Caco-2 (cell line): ENCODE measurements at regions not wholly inside any gene's neighbourhood (a gene's known extent, or its start where the extent isn't known, plus 50 kb on each side); places are given as distances from the start of the nearest gene placed in this dataset.
A peak's percentile ranks its signal among the peaks of the same experiment; 100 is the strongest.

Experiments used
- BruUV-seq: library from RNA; stranded (reverse); fragments of 400-500 nt; replicated peaks from 2 replicates; lab custom pipeline; 2021; lab: Mats Ljungman, UMichigan
- CTCF ChIA-PET: fragments of 300-600 bp; sonication (Branson Sonifier 250); formaldehyde crosslinking; loops from one replicate; lab custom pipeline; 2022; ENCODE audit warnings: antibody characterized with exemption; lab: Charles Lee
- POLR2A ChIA-PET: fragments of 300-600 bp; sonication (Branson Sonifier 250); formaldehyde crosslinking; loops from one replicate; lab custom pipeline; 2022; ENCODE audit warnings: antibody characterized with exemption; lab: Charles Lee
- DNase-seq, 2 experiments: peaks; one replicate each; pipeline versions ENCODE4 v3.0.0 to v3.0.0-alpha.2; 2020 to 2022
- H3K27me3 ChIP-seq: replicated peaks from 2 replicates; pipeline ENCODE4 v1.6.0; 2011; ENCODE audit warnings: low read length; ENCODE audit not compliant: control insufficient read depth, insufficient read depth
- H3K36me3 ChIP-seq: 2 replicates; pipeline ENCODE4 v1.5.1; 2011; ENCODE audit warnings: low read length; ENCODE audit not compliant: control insufficient read depth, insufficient read depth
- H3K4me1 ChIP-seq: fragments of 250-450 bp; sonication (Bioruptor Pico); 2 replicates; pipeline ENCODE4 v1.5.1; 2020; ENCODE audit warnings: mild to moderate bottlenecking
- H3K4me3 ChIP-seq: 2 replicates; pipeline ENCODE4 v1.5.1; 2011; ENCODE audit warnings: low read depth, mild to moderate bottlenecking, control low read depth, low read length
- H3K9me3 ChIP-seq: fragments of 250-450 bp; sonication (Bioruptor Pico); 2 replicates; pipeline ENCODE4 v1.5.1; 2020; ENCODE audit warnings: mild to moderate bottlenecking, moderate library complexity
- H3K27ac Mint-ChIP-seq: one replicate; pipeline ENCODE4 v1.8.0; 2022; ENCODE audit warnings: mixed read lengths; ENCODE audit not compliant: unreplicated experiment
- H3K27me3 Mint-ChIP-seq: one replicate; pipeline ENCODE4 v1.8.0; 2022; ENCODE audit warnings: mixed read lengths; ENCODE audit not compliant: insufficient read depth, unreplicated experiment
- H3K36me3 Mint-ChIP-seq: one replicate; pipeline ENCODE4 v1.8.0; 2022; ENCODE audit warnings: mild to moderate bottlenecking, mixed read lengths; ENCODE audit not compliant: insufficient read depth, unreplicated experiment
- H3K4me1 Mint-ChIP-seq: one replicate; pipeline ENCODE4 v1.8.0; 2022; ENCODE audit warnings: low read depth, mixed read lengths; ENCODE audit not compliant: unreplicated experiment
- H3K4me3 Mint-ChIP-seq: one replicate; pipeline ENCODE4 v1.8.0; 2022; ENCODE audit warnings: mild to moderate bottlenecking, moderate library complexity, mixed read lengths; ENCODE audit not compliant: unreplicated experiment
- H3K9me3 Mint-ChIP-seq: one replicate; pipeline ENCODE4 v1.8.0; 2022; ENCODE audit warnings: mixed read lengths; ENCODE audit not compliant: unreplicated experiment
- CTCF ChIP-seq, 2 experiments: fragments of 200-600 bp in 1 of 2; IDR thresholded peaks; 1 replicate in 1 of 2; 2 replicates in 1 of 2; pipeline versions ENCODE4 v1.5.1 to v1.8.0; 2011 to 2022; ENCODE audit warnings: antibody characterized with exemption in 1 of 2, control low read depth in 1 of 2, inconsistent platforms in 1 of 2, low read depth in 1 of 2, low read length in 1 of 2, mild to moderate bottlenecking in 1 of 2, moderate library complexity in 1 of 2; ENCODE audit not compliant: insufficient read depth in 1 of 2, severe bottlenecking in 1 of 2, unreplicated experiment in 1 of 2
- intact Hi-C: fragments of 100-400 bp; cut with micrococcal nuclease; formaldehyde crosslinking; loops from one replicate; pipeline ENCODE4 v1.10.0; 2022; ENCODE audit not compliant: unreplicated experiment

- Mint-ChIP-seq H3K9me3 (no peaks in the 10 kb centered on the region), H3K4me3 (peak overlapping the region; percentile 25), H3K27me3 (no peaks in the 10 kb centered on the region), H3K4me1 (peaks cover 62% of the 10 kb centered on the region), H3K27ac (peak overlapping the region; percentile 92), H3K36me3 (peaks cover 14% of the 10 kb centered on the region)
- no peak overlapping the region for H3K4me3 ChIP-seq
- ChIA-PET POLR2A (interaction anchor here (0.5 kb wide), 1 partner anchor 36 kb away, joined by 3 read pairs; no protein-coding TSS in a partner anchor), CTCF (interaction anchor here (0.7 kb wide), 2 partner anchors 15 to 38 kb away, joined by 3 to 4 read pairs; no protein-coding TSS in a partner anchor)
- H3K9me3 ChIP-seq: no peaks in the 10 kb centered on the region
- intact Hi-C loops: loop anchor here (1.0 to 5.0 kb wide), 3 partner anchors 19 to 143 kb away; partner anchors contain the start of gene PLPP3
- no TSS peak for BruUV-seq
- no peaks in the 10 kb centered on the region for H3K27me3 ChIP-seq
- peaks cover 64% of the 10 kb centered on the region for H3K4me1 ChIP-seq
- no peak for TF ChIP-seq CTCF (IDR thresholded peaks at IDR 0.05; ENCODE audit: insufficient read depth in 1 of 2, low read depth in 1 of 2, low read length in 1 of 2, severe bottlenecking in 1 of 2, unreplicated experiment in 1 of 2)
- H3K36me3 ChIP-seq: no peaks in the 10 kb centered on the region
- peak; percentile 60 to 76 for DNase-seq
Measured at GRCh38 chr1:56434025-56434424, 145.3 kb downstream of the PLPP3 start.

- Histone ChIP-seq H3K36me3 (no peaks in the 10 kb centered on the region), H3K27me3 (no peaks in the 10 kb centered on the region), H3K4me3 (no peak overlapping the region), H3K9me3 (no peaks in the 10 kb centered on the region), H3K4me1 (peaks cover 55% of the 10 kb centered on the region)
- intact Hi-C loops: loop anchor here (5.0 kb wide), 1 partner anchor 144 kb away; the partner anchor contains the start of gene PLPP3
- peak overlapping the region; percentile 92 for H3K27ac Mint-ChIP-seq
- H3K4me1 Mint-ChIP-seq: peaks cover 61% of the 10 kb centered on the region
- no peak overlapping the region for H3K4me3 Mint-ChIP-seq
- peaks cover 14% of the 10 kb centered on the region for H3K36me3 Mint-ChIP-seq
- DNase-seq: no peak
- H3K27me3 Mint-ChIP-seq: no peaks in the 10 kb centered on the region
- ChIA-PET POLR2A (no interaction called here), CTCF (no interaction called here)
- no peak for TF ChIP-seq CTCF (IDR thresholded peaks at IDR 0.05; ENCODE audit: insufficient read depth in 1 of 2, low read depth in 1 of 2, low read length in 1 of 2, severe bottlenecking in 1 of 2, unreplicated experiment in 1 of 2)
- H3K9me3 Mint-ChIP-seq: no peaks in the 10 kb centered on the region
- BruUV-seq: no TSS peak
Measured at GRCh38 chr1:56433056-56433577, 146.2 kb downstream of the PLPP3 start.

GRCh38 chr1:56432166-56432971, 147.0 kb downstream of the PLPP3 start:
- no peak for DNase-seq
- no TSS peak for BruUV-seq
- H3K4me1 Mint-ChIP-seq: peaks cover 54% of the 10 kb centered on the region
- no peak overlapping the region for H3K4me3 Mint-ChIP-seq
- ChIA-PET CTCF (no interaction called here), POLR2A (no interaction called here)
- H3K27me3 Mint-ChIP-seq: no peaks in the 10 kb centered on the region
- peaks cover 12% of the 10 kb centered on the region for H3K36me3 Mint-ChIP-seq
- Histone ChIP-seq H3K9me3 (no peaks in the 10 kb centered on the region), H3K4me3 (no peak overlapping the region), H3K27me3 (no peaks in the 10 kb centered on the region), H3K4me1 (peaks cover 47% of the 10 kb centered on the region), H3K36me3 (no peaks in the 10 kb centered on the region)
- TF ChIP-seq CTCF (IDR thresholded peaks at IDR 0.05; ENCODE audit: insufficient read depth in 1 of 2, low read depth in 1 of 2, low read length in 1 of 2, severe bottlenecking in 1 of 2, unreplicated experiment in 1 of 2): no peak
- H3K9me3 Mint-ChIP-seq: no peaks in the 10 kb centered on the region
- peak overlapping the region; percentile 92 for H3K27ac Mint-ChIP-seq
- intact Hi-C loops: loop anchor here (5.0 kb wide), 1 partner anchor 145 kb away; the partner anchor contains the start of gene PLPP3
